ENCODE measurements at regions not wholly inside any gene's neighbourhood (a gene's known extent, or its start where the extent isn't known, plus 50 kb on each side); places are given as distances from the start of the nearest gene placed in this dataset.

GRCh38 chr3:76815561-76815960 is 224.3 kb upstream of the ROBO2 start:
- TF ChIP-seq CTCF (IDR thresholded peaks at IDR 0.05; ENCODE audit: extremely low read depth, missing control alignments): no peak
- DNase-seq (ENCODE audit: low spot score): no peak

- no peak for TF ChIP-seq CTCF (IDR thresholded peaks at IDR 0.05; ENCODE audit: extremely low read depth, missing control alignments)
- no peak for DNase-seq (ENCODE audit: low spot score)
These were observed 219.4 kb upstream of the ROBO2 start for GRCh38 chr3:76820481-76820880.

GRCh38 chr3:76824658-76825240 is 215.2 kb upstream of the ROBO2 start:
- TF ChIP-seq CTCF (IDR thresholded peaks at IDR 0.05; ENCODE audit: extremely low read depth, missing control alignments): no peak
- no peak for DNase-seq (ENCODE audit: low spot score)

GRCh38 chr3:76826861-76827260 is 213.0 kb upstream of the ROBO2 start:
- no peak for DNase-seq (ENCODE audit: low spot score)
- TF ChIP-seq CTCF (IDR thresholded peaks at IDR 0.05; ENCODE audit: extremely low read depth, missing control alignments): no peak

GRCh38 chr3:76827701-76828226 is 212.1 kb upstream of the ROBO2 start:
- no peak for TF ChIP-seq CTCF (IDR thresholded peaks at IDR 0.05; ENCODE audit: extremely low read depth, missing control alignments)
- DNase-seq (ENCODE audit: low spot score): no peak

- no peak for DNase-seq (ENCODE audit: low spot score)
- no peak for TF ChIP-seq CTCF (IDR thresholded peaks at IDR 0.05; ENCODE audit: extremely low read depth, missing control alignments)
These were observed 205.2 kb upstream of the ROBO2 start for GRCh38 chr3:76834657-76835056.

GRCh38 chr3:76841747-76842146 is 198.2 kb upstream of the ROBO2 start:
- TF ChIP-seq CTCF (IDR thresholded peaks at IDR 0.05; ENCODE audit: extremely low read depth, missing control alignments): no peak
- no peak for DNase-seq (ENCODE audit: low spot score)

All from GM20000 (cell line).